ENCODE measurements at regions not wholly inside any gene's neighbourhood (a gene's known extent, or its start where the extent isn't known, plus 50 kb on each side); places are given as distances from the start of the nearest gene placed in this dataset.

DNA sequence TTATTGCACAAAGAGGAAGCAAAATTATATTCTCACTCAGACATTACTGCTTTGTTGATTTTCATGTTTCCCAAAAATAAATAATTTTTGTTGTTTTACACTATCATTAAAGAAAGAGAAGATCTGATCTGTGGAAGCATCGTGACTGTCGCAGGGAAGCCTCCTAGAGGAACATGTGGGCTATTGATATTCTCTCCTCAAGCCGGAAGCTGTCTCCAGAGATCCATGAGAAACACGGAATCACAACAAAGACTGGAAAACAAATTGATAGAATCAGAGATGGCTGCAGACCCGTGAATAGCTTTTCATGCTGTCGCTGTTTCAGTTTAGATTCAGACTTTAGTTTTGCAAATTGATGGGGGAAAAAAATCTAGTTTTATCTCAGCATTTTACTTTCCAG, 235.2 kb upstream of the TMPO start:
- TF ChIP-seq CTCF (IDR thresholded peaks at IDR 0.05) (no peak), POLR2AphosphoS5 (IDR thresholded peaks at IDR 0.05) (no peak), EP300 (IDR thresholded peaks at IDR 0.05) (no peak)

Measured in stomach (tissue), 4 donors.